Lower leg skin (tissue), 3 donors: ENCODE measurements at regions not wholly inside any gene's neighbourhood (a gene's known extent, or its start where the extent isn't known, plus 50 kb on each side); places are given as distances from the start of the nearest gene placed in this dataset.

Source experiments
- POLR2A ChIP-seq, 2 donors: fragments of 450-650 bp; IDR thresholded peaks; one replicate each; pipeline ENCODE4 v1.6.1; 2016 to 2017; ENCODE audit warnings: antibody characterized with exemption in 2 of 2, mild to moderate bottlenecking in 1 of 2, moderate library complexity in 1 of 2
- TF ChIP-seq, protein P1 (sequence below), 3 donors: fragments of 450-650 bp; IDR thresholded peaks; one replicate each; pipeline ENCODE4 v1.5.1; 2016; ENCODE audit warnings: antibody characterized with exemption in 3 of 3, mild to moderate bottlenecking in 3 of 3, moderate library complexity in 2 of 3

DNA sequence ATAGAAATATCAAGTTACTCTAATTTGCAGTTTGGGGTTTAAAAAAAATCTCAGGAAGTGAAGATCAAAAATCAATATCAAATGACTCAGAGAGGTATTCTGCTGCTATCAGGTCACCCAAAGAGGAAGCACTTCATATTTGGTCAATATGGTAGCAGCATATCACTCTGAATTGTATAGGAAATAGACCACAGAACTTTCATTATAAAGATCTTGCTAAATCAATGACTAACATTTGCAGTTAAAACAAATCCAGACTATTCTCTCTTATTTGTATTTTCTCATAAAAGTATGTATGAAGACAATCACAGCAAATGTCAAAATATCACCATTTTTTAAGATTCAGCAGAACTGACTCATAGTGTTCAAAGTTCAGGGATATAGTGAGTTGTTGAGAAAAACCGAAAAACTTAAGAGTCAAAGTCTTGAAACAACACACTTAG lies 105.8 kb upstream of the PCSK1 start:
- no peak for TF ChIP-seq POLR2A (IDR thresholded peaks at IDR 0.05)
- TF ChIP-seq, protein P1, sequence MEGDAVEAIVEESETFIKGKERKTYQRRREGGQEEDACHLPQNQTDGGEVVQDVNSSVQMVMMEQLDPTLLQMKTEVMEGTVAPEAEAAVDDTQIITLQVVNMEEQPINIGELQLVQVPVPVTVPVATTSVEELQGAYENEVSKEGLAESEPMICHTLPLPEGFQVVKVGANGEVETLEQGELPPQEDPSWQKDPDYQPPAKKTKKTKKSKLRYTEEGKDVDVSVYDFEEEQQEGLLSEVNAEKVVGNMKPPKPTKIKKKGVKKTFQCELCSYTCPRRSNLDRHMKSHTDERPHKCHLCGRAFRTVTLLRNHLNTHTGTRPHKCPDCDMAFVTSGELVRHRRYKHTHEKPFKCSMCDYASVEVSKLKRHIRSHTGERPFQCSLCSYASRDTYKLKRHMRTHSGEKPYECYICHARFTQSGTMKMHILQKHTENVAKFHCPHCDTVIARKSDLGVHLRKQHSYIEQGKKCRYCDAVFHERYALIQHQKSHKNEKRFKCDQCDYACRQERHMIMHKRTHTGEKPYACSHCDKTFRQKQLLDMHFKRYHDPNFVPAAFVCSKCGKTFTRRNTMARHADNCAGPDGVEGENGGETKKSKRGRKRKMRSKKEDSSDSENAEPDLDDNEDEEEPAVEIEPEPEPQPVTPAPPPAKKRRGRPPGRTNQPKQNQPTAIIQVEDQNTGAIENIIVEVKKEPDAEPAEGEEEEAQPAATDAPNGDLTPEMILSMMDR (IDR thresholded peaks at IDR 0.05), result no peak
